COLO829 (cell line): ENCODE measurements at regions not wholly inside any gene's neighbourhood (a gene's known extent, or its start where the extent isn't known, plus 50 kb on each side); places are given as distances from the start of the nearest gene placed in this dataset.
A peak's percentile ranks its signal among the peaks of the same experiment; 100 is the strongest.
"Not testable (repeated sequence)": the region's sequence is repeated elsewhere in the genome, so short reads cannot be mapped to it uniquely, and the experiment has no call there.

ENCODE experiments used
- DNase-seq: peaks from one replicate; pipeline ENCODE4 v3.0.0; 2012; ENCODE audit warnings: low spot score

DNA sequence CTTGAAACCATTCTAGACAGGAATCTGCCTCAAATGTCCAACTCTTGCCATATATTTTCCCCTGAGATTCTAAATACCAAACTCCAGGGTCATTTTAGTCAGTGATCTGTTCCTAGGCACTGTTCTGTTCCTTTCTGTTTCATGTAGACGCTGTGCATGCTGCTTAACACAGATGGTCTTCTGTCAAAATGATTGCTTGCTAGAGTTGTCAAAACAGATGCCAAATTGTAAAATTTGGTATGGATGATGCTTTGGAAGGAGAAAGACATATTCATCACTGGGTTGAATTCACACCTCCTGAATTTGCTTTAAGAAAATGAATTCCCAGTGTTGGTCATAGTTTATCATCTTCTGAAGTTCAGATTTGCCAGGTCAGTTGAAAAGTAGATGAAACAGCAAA, 425.9 kb downstream of the ETS1 start:
- no peak for DNase-seq

DNA sequence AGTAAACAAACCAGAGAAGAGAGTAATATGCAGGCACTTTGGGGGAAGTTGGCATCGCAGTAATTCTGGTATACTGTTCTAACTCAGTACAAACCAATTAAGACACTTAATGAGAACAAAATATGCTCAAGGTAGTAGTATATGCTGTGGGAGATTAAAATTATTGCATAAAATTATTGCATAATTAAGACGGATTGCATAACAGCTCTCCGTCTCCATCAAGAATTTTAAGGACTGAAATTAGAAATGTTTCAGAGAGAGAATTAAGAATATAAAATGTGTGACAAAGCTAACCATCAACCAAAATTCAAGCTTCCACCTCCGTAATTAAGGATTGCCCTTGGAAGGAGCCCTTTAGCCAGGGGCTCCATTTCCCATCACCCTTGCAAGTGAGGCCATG, 428.5 kb downstream of the ETS1 start:
- no peak for DNase-seq

DNA sequence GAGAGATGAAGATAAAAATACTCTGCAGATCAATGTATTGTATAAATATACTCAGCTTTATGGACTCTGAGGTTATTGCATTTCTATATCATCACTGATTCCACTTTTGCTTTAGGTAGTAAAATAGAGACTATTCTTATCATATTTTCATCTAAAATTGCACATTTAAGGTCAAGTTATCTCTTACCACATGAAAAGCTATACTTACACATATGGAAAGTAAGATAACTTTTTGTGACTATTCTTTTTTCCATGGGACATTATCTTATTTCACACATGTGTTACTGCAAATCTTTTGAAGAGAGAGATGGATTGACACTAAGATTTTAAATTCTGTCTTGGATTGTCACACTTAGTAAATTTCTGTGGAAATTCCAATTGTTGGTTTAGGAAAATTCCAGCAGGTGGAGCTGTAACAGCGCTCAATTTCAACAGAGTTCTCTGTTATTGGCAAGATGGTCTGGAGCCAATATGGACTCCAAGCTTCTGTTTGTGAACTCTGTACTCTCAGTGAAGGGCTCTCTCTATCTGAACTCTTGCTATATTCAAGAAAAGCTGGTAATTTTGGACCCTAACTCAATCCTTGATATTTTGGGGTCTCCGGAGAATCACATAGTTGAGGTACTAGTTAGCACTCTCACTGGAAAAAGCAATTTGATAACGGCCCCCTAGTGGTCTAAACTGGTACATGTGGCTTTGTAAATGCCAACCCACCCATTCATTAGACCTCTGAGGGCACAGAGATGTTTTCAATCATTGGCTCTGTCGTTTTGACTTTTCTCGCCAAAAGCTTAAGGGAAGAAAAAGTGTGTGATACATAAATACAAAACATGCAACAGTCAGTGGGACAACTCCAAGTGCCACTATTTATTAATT, 429.7 kb downstream of the ETS1 start:
- DNase-seq: peak; percentile 40

DNA sequence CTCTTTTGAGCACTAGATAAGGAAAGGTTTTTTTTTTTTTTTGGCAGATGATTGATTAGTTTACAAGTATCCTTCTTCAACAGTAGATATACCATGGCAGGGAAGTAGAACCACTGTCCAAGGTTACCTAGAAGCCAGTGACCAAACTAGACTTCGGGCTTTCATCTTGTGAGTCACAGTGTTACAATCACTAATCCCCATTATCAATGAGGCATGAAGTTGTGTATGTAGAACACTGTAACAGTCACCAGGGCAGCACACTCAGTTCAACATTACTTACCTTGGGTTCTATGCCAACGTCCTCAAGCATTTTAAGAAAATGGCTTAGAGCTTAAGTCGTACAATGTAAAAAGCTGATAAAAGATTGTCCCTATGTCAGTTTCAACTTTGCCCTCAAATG, 430.9 kb downstream of the ETS1 start:
- DNase-seq: no peak

DNA sequence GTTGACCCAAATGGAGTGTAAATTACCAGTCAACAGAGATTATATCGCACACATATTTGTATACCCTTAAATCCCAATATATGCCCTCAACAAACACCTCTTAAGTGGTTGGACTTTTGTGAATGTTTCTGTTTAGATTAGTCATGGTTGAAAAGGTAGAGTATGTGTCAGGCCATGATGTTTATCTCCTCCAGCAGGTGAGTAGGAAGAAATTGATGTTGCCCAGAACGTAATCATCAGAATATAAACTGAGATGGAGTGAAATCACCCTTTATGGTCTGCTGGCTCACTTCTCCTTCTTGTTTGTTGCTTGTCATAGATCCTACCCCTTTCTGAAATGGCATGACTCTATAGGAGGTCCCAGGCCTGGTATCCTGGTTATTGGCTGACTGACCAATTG, 431.8 kb downstream of the ETS1 start:
- no peak for DNase-seq

DNA sequence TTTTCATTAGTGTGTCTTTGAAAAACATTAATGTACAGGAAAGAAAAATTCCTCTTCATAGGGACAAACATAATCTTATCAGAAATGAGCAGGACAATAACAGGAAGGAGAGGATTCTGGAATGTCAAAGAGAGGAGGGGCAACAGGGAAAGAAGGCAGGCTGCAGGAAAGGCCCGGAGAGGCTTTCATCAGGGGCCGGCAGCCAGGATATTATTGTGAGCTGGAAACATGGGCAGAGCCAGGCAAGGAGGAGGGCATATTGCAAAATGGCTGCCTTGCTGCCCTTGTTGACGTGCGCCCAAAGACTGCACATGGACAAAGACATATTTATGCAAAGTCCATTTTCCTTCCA, 433.7 kb downstream of the ETS1 start:
- DNase-seq: no peak

DNA sequence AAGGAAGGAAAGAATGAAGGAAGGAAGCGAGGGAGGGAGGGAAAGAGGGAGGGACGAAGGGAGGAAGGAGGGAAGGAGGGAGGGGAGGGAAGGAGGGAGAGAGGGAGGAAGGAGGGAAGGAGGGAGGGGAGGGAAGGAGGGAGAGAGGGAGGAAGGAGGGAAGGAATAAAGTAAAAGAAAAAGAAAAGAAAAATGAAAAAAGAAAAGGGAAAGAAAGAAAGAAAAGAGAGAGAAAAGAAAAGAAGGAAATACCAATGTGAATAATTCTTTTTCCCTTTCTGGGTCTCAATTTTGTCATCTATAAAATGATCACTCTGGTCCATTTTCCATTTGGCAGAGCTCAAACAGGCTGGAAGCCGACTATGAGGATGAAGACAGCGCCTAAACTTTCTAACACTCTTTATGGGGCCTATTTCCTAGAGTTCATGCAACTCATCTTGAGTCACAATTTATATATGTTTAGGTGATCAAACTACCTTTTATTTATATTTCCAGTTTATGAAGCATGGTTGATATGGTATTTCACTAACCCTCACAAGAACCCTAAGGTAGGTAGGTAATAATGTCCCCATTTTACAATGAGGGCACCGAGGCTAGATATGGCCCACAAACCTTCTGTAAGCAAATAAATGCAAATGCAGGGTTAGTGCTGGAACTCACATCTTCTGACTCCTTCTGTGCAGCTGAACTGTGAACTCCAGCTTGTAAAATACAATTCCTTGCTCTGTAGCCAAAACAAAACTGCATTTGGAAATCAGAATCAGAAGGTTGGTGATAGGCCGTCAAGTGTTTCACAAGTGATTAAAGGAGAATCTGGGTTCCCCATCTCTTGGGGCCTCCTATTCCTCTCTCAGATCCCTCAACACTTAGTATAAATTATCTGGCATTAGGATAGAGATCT, 434.3 kb downstream of the ETS1 start:
- no peak for DNase-seq

DNA sequence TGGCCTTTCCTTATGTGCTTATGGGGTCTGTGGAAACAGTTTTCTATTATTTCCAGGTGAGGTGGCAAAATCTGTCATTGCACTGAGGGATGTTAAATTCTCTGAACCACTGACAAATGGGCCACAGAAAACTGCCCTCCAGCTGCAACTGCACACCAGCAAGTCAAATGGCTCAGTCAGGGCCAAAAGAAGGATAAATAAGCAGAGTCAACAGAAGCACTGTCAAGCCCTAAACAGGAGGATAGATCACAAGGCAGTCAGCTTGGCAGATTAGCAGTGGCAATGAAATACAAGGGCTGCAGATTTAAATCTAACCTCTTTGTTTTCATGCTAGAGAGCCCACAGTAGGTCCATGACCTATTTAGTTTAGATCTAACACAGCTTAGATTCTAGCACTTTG, 435.6 kb downstream of the ETS1 start:
- DNase-seq: no peak

DNA sequence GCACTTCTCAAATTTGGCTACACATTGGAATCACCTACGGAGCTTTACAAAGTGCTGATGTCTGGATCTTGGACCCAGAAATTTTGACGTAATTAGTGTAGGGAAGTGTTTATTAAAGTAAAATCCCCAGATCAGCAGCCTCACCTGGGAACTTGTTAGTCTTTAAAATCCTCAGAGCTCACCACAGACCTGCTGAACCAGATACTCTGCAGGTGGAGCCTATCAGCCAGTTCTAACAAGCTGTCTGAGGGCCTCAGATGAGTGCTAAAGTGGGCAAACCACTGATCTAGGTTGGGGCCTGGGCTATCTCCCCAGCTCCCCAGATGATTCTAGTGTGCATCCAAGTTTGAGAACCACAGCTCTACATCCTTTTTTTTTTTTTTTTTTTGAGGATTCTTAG, 436.0 kb downstream of the ETS1 start:
- no peak for DNase-seq

DNA sequence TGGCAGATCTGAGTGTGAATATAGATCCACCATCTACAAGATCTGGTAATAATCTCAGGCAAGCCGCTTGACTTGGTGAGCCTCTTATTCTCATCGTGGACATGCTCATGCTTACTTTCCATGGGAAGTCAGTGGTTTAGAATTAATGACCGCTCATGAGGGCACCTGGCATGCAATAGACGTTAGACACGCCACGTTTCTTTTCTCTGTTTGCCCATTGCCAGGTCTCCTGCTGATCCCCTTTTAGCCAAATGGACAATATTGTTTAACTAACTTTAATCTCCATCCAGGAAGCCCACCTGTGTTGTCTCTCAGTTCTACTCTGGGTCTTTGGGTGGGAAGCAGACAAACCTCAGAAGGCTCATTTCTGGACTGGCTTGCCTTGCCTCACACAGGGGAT, 439.1 kb downstream of the ETS1 start:
- DNase-seq: no peak

DNA sequence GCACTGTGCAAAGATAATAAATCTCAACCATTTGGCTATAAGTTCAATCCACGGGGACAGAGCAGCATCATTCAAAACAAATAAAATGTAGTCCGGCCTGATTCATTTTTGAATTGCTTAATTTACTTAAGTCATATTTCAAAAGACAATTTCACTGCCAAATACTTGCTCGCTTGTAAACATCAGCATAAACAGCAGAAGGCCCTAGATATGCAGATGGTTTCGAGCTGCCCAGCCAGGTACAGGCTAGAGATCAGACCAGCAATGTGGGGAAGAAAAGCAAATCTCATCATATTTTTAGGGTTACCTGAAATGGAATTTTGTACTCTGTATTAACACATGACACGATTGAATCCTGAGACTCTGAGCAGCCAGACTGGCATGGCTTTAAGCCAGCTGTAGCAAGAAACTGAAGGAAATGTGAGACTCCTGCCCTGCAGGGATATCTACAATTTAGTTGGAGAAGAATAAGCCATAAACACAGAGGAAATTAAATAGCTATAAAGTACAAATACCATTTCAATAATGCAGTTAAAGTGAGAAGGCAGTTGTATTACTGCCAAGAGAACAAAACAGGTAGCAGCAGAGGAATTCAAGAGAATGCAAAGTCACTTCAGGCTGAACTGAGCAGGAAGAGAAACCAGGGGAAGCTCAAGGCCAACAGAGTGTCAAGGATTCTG, 440.3 kb downstream of the ETS1 start:
- no peak for DNase-seq

DNA sequence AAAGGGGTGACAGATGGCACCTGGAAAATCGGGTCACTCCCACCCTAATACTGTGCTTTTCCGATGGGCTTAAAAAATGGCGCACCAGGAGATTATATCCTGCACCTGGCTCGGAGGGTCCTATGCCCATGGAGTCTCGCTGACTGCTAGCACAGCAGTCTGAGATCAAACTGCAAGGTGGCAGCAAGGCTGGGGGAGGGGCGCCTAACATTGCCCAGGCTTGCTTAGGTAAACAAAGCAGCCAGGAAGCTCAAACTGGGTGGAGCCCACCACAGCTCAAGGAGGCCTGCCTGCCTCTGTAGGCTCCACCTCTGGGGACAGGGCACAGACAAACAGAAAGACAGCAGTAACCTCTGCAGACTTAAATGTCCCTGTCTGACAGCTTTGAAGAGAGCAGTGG, 447.1 kb downstream of the ETS1 start:
- DNase-seq: not testable (repeated sequence)

DNA sequence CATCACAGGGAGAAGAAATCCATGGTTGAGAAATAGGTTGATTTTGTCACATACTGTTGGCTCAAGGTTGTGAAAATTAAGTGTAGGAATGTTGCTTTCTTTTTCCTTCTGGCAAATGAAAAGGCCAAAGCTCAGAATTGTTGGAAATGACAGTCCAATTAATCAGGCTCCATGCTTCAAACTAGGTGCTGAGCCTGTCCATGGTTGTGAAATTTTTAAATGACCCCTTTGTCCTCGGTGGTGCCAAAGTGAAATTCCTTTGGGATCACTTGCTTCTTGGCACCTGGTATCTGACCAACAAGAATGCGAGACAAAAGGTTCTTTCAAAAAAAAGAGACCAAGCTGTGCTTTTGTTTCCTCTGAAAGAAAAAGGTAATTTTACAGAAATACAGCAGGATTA, 451.9 kb downstream of the ETS1 start:
- no peak for DNase-seq

DNA sequence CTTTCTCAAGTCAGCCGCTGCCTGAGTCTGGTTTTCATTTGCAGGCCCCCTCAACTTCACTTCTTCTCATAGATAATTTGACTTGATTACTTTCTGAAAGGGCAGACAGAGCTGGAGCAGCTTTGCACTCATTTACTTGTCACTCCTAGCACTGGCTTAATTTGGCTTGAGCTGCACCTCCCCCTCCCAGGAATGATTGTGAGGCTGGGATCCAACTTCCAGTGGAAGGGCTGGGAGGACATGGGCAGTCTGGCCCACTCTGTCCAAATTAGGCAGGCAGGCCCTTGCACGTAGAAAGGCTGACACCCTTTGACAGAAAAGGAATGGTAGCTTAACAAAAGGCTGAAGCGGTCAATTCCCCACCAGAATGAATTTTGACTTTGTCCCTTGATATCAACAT, 453.9 kb downstream of the ETS1 start:
- no peak for DNase-seq

DNA sequence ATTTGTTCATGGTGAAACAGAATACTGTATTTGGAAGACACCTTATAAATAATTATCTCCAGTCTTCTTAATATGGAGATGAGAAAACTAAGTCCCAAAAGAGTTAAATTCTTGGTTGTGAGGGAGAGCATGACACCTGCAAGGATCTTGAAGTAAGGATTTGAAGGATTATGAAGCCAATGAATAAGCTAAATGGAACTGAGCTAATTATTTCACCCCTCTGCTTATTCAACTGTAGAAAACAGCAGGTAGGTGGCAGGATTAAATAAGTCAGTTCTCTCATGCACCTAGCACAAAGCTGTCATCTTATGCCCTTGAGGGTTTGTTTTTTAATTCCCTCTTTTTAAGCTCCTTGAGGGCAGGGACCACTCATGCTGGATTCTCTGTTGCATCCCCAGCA, 457.3 kb downstream of the ETS1 start:
- no peak for DNase-seq

DNA sequence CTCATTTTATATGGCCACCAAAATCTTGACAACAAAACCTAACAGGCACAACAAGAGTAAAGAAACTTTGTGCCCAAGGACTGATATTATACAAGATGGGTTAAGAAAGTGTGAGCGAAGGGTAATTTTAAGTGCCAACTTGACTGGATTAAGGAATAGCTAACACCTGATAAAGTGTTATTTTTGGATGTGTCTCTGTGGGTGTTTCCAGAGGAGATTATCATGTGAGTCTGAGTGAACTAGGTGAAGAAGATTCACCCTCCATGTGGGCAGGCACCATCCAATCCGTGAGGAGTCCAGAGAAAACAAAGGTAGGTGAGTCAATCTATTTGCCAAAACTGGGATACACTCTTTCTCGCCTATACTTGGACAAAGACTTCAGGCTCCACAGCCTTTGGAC, 461.6 kb downstream of the ETS1 start:
- DNase-seq: no peak

DNA sequence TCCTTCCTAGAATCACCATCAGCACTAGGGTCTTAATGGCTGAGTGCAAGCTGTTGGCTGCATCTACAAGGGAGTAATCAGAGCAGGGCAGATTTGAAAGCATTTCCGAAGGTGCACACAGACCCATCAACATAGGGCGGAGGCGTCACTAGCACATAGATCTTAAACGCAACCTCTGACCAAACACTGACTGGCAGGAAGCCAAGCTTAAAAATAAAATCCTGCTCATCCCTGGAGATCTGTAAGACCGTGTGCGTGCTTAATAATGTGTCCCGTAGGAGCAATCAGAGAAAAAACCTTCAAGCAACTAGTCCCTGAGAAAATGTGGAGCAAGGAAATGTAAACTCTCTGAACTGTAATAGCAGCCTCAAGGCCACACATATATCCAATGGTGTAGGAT, 470.5 kb downstream of the ETS1 start:
- no peak for DNase-seq

DNA sequence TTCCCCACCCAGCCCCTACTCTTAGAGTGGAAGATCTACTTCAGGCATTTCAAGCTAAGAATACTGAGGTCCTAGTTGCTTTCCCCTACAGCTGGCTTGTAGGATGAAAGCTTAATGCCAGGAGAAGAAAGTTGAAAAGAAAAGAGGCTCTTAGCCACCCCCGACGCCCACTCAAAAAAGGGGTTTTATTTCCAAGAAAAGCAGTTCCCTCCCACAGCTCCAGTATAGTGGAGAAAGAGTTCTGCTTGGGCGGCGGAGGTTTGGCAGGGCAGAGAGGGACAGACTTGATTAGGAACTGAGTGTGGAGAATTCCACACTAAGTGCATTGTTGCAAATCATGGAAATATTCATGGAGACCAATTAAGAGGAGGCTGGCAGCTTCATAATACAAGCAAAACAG, 470.9 kb downstream of the ETS1 start:
- DNase-seq: no peak

DNA sequence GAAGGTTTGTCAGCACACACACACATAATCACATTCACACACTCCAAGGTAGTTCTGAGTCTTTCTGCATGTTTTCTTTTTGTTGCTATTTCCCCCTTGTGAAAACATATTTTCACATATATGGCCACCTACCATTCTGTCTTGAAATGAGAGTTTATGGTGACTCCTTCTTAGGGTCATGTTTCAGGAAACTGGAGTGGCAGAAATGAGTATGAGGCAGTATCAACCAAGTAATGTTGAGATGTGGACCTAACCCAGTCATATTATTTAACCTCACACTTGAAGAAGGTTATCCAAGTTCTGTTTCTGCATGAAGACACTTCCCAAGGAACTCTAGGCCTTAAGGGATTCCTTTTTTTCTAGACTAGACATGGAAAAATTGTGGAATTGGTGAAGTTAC, 481.4 kb downstream of the ETS1 start:
- no peak for DNase-seq

DNA sequence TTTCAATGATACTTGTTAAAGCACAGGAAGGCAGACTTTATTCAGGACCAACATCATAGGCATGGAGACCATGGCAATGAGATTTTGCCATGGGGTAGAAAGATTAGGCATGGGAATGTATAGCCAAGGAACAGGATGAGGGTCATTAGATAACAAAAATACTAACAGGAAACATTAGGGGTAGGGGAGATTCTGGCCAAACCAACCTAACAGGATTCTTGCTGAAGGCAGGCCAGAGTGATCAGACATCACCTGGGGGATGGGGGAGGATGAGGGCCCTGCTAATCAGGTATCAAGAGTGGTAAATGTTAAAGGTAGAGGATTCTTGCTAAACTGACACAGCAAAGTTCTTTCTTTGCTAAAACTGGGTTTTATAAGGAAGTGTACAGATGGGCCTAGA, 481.8 kb downstream of the ETS1 start:
- DNase-seq: no peak

DNA sequence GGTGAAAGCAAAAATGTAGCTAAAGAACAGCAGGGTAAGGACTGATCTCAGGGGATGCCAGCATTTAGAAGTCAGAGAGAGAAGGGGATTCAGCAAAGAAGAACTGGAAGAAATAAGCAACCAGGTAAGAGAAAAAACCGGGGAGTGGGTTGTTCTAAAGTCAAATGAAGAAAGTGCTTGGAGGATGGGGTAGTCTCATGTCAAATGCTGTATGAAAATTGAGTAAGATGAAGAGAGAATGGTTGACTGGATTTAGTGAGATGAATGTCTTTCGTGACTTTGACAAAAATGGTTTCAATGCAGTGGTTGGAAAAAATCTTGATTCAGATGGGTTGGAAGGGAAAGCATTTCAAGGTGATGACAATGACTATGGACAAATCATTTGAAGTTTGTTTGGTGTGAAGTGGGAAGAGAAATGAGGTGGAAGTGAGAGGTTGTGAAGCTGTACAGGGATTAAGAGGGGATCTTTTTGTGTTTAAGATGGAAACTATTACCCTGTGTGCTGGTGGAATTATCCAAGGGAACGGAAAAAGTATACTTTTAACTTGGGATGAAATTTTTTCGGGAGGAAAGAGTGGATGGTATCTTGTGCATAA, 484.0 kb downstream of the ETS1 start:
- DNase-seq: no peak

DNA sequence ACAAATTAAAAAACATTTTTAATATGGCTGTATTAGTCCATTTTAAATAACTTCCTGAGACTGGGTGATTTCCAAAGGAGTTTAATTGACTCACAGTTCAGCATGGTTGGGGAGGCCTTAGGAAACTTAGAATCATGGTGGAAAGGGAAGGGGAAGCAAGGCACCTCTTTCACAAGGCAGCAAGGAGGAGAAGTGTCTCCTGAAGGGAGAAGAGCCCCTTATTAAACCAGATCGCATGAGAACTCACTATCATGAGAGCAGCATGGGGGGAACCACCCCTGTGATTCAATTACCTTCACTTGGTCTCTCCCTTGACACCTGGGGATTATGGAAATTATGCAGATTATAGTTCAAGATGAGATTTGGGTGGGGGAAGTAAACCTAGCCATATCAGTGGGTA, 488.6 kb downstream of the ETS1 start:
- DNase-seq: no peak
